ENCODE measurements at regions not wholly inside any gene's neighbourhood (a gene's known extent, or its start where the extent isn't known, plus 50 kb on each side); places are given as distances from the start of the nearest gene placed in this dataset.

DNA sequence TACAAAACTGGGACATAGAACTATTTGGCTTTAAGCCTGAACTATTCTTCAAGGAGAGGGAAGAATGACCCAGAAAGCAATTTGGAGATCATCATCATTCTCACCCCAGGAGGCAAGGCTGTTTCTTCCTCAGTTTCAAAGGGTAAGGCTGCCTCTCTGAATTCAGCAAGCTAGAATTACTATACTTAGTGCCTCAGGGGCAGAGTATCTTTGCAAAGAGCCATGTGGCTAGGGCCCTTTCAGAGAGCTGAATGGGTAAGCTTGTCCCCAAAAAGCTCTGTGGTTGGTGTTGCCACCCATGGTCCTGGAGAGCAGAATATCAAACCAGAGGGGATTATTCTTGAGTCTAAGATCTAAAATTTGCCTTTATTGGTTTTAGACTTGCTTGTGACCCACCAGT is 720.3 kb upstream of the ARPP21 start:
- DNase-seq = no peak
- Histone ChIP-seq H3K27ac (no peak overlapping the region), H3K4me3 (no peak overlapping the region), H3K4me1 (no peaks in the 10 kb centered on the region), H3K36me3 (no peaks in the 10 kb centered on the region), H3K27me3 (no peaks in the 10 kb centered on the region), H3K9me3 (no peaks in the 10 kb centered on the region)
- intact Hi-C loops (cut with DNase I; ENCODE audit: low total_unique reads) = no loop called here
- TF ChIP-seq, protein P1, sequence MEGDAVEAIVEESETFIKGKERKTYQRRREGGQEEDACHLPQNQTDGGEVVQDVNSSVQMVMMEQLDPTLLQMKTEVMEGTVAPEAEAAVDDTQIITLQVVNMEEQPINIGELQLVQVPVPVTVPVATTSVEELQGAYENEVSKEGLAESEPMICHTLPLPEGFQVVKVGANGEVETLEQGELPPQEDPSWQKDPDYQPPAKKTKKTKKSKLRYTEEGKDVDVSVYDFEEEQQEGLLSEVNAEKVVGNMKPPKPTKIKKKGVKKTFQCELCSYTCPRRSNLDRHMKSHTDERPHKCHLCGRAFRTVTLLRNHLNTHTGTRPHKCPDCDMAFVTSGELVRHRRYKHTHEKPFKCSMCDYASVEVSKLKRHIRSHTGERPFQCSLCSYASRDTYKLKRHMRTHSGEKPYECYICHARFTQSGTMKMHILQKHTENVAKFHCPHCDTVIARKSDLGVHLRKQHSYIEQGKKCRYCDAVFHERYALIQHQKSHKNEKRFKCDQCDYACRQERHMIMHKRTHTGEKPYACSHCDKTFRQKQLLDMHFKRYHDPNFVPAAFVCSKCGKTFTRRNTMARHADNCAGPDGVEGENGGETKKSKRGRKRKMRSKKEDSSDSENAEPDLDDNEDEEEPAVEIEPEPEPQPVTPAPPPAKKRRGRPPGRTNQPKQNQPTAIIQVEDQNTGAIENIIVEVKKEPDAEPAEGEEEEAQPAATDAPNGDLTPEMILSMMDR (IDR thresholded peaks at IDR 0.05) = no peak

- Histone ChIP-seq H3K36me3 (no peaks in the 10 kb centered on the region), H3K9me3 (no peaks in the 10 kb centered on the region), H3K27ac (no peak overlapping the region), H3K27me3 (no peaks in the 10 kb centered on the region), H3K4me3 (no peak overlapping the region), H3K4me1 (no peaks in the 10 kb centered on the region)
- TF ChIP-seq, protein P1 (IDR thresholded peaks at IDR 0.05) = no peak
- no peak for DNase-seq
- intact Hi-C loops (cut with DNase I; ENCODE audit: low total_unique reads) = no loop called here
These were observed 718.5 kb upstream of the ARPP21 start for GRCh38 chr3:34920806-34921205.

- H3K36me3 ChIP-seq = no peaks in the 10 kb centered on the region
- H3K4me1 ChIP-seq = no peaks in the 10 kb centered on the region
- no peak for DNase-seq
- no peaks in the 10 kb centered on the region for H3K27me3 ChIP-seq
- H3K4me3 ChIP-seq = no peak overlapping the region
- no peak overlapping the region for H3K27ac ChIP-seq
- TF ChIP-seq, protein P1 (IDR thresholded peaks at IDR 0.05) = no peak
- H3K9me3 ChIP-seq = no peaks in the 10 kb centered on the region
- intact Hi-C loops (cut with DNase I; ENCODE audit: low total_unique reads) = no loop called here
These were observed 714.4 kb upstream of the ARPP21 start for GRCh38 chr3:34924961-34925360.

- no peak for DNase-seq
- Histone ChIP-seq H3K36me3 (no peaks in the 10 kb centered on the region), H3K9me3 (peaks cover 0 to 3% (median 0%) of the 10 kb centered on the region in 3 donors), H3K27ac (no peak overlapping the region), H3K27me3 (no peaks in the 10 kb centered on the region), H3K4me3 (no peak overlapping the region), H3K4me1 (no peaks in the 10 kb centered on the region)
- intact Hi-C loops (cut with DNase I; ENCODE audit: low total_unique reads) = no loop called here
- TF ChIP-seq, protein P1 (IDR thresholded peaks at IDR 0.05) = no peak
These were observed 713.5 kb upstream of the ARPP21 start for GRCh38 chr3:34925851-34926250.

GRCh38 chr3:34929036-34929435 is 710.3 kb upstream of the ARPP21 start:
- H3K9me3 ChIP-seq = peaks cover 0 to 5% (median 0%) of the 10 kb centered on the region in 3 donors
- no peak for DNase-seq
- intact Hi-C loops (cut with DNase I; ENCODE audit: low total_unique reads) = no loop called here
- no peaks in the 10 kb centered on the region for H3K36me3 ChIP-seq
- H3K27ac ChIP-seq = no peak overlapping the region
- H3K27me3 ChIP-seq = no peaks in the 10 kb centered on the region
- no peak overlapping the region for H3K4me3 ChIP-seq
- H3K4me1 ChIP-seq = no peaks in the 10 kb centered on the region
- TF ChIP-seq, protein P1 (IDR thresholded peaks at IDR 0.05) = no peak

DNA sequence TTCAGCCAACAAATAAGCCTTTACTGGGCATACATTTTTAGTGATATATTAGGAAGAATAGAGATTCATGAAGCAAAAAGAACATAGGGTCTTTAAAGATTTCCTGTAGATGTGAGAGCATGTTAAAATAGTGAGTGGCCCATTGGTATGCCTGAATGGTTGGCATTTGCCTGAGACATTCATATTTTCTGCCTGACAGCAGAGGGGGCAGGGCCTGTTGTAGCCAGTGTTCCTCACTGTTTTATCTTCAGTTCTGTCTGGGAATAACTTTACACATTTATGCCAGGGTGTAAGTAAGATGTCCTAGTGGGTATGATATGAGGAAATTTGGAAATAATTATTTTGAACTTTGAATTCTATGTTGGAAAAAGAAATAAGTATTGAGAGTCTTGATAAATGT is 704.7 kb upstream of the ARPP21 start:
- no peak for DNase-seq
- no peaks in the 10 kb centered on the region for H3K36me3 ChIP-seq
- no peaks in the 10 kb centered on the region for H3K27me3 ChIP-seq
- TF ChIP-seq, protein P1 (IDR thresholded peaks at IDR 0.05) = no peak
- H3K4me3 ChIP-seq = no peak overlapping the region
- no peak overlapping the region for H3K27ac ChIP-seq
- peaks cover 0 to 5% (median 0%) of the 10 kb centered on the region in 3 donors for H3K9me3 ChIP-seq
- intact Hi-C loops (cut with DNase I; ENCODE audit: low total_unique reads) = no loop called here
- H3K4me1 ChIP-seq = no peaks in the 10 kb centered on the region
